ENCODE measurements at regions not wholly inside any gene's neighbourhood (a gene's known extent, or its start where the extent isn't known, plus 50 kb on each side); places are given as distances from the start of the nearest gene placed in this dataset.

DNA sequence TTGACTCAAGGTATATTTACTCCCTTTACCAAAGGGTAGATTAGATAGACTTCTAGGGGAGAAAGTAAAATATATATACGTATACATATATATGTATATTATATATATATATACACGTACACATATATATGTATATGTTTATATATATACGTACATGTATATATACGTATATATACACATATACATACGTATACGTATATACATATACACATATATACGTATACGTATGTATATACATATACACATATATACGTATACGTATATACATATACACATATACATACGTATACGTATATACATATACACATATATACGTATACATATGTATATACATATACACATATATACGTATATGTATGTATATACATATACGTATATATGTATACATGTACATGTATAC lies 430.5 kb upstream of the ANO3 start:
- no peak for TF ChIP-seq POLR2A (IDR thresholded peaks at IDR 0.05)
- TF ChIP-seq, protein P1, sequence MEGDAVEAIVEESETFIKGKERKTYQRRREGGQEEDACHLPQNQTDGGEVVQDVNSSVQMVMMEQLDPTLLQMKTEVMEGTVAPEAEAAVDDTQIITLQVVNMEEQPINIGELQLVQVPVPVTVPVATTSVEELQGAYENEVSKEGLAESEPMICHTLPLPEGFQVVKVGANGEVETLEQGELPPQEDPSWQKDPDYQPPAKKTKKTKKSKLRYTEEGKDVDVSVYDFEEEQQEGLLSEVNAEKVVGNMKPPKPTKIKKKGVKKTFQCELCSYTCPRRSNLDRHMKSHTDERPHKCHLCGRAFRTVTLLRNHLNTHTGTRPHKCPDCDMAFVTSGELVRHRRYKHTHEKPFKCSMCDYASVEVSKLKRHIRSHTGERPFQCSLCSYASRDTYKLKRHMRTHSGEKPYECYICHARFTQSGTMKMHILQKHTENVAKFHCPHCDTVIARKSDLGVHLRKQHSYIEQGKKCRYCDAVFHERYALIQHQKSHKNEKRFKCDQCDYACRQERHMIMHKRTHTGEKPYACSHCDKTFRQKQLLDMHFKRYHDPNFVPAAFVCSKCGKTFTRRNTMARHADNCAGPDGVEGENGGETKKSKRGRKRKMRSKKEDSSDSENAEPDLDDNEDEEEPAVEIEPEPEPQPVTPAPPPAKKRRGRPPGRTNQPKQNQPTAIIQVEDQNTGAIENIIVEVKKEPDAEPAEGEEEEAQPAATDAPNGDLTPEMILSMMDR (IDR thresholded peaks at IDR 0.05): no peak
